ELF-1 (cell line): ENCODE measurements at regions not wholly inside any gene's neighbourhood (a gene's known extent, or its start where the extent isn't known, plus 50 kb on each side); places are given as distances from the start of the nearest gene placed in this dataset.
A peak's percentile ranks its signal among the peaks of the same experiment; 100 is the strongest.
"Not testable (repeated sequence)": the region's sequence is repeated elsewhere in the genome, so short reads cannot be mapped to it uniquely, and the experiment has no call there.

Source experiments
- DNase-seq: peaks from one replicate; pipeline ENCODE4 v3.0.0-alpha.2; 2016; ENCODE audit warnings: low read depth, low spot score

- DNase-seq, result no peak
Observed at GRCh38 chr10:20494474-20494873, 402.6 kb downstream of the NEBL start.

GRCh38 chr10:20492447-20492846, 404.7 kb downstream of the NEBL start:
- DNase-seq, result peak; percentile 57

GRCh38 chr10:20489961-20490360, 407.1 kb downstream of the NEBL start:
- no peak for DNase-seq

GRCh38 chr10:20486791-20487190, 410.3 kb downstream of the NEBL start:
- no peak for DNase-seq

- no peak for DNase-seq
Observed at GRCh38 chr10:20485554-20485953, 411.6 kb downstream of the NEBL start.

GRCh38 chr10:20481054-20481453, 416.1 kb downstream of the NEBL start:
- no peak for DNase-seq

GRCh38 chr10:20480575-20480974, 416.5 kb downstream of the NEBL start:
- not testable (repeated sequence) for DNase-seq

GRCh38 chr10:20474064-20474463, 423.0 kb downstream of the NEBL start:
- DNase-seq, result no peak

GRCh38 chr10:20473023-20473760, 423.9 kb downstream of the NEBL start:
- DNase-seq, result no peak

- DNase-seq, result no peak
Observed at GRCh38 chr10:20466731-20467130, 430.4 kb downstream of the NEBL start.

GRCh38 chr10:20457649-20458048, 439.5 kb downstream of the NEBL start:
- no peak for DNase-seq

- DNase-seq, result no peak
Observed at GRCh38 chr10:20455774-20456173, 441.3 kb downstream of the NEBL start.

GRCh38 chr10:20454331-20454730, 442.8 kb downstream of the NEBL start:
- no peak for DNase-seq

- no peak for DNase-seq
Observed at GRCh38 chr10:20446561-20447193, 450.4 kb downstream of the NEBL start.

- no peak for DNase-seq
Observed at GRCh38 chr10:20443094-20443493, 454.0 kb downstream of the NEBL start.

GRCh38 chr10:20429742-20430141, 467.4 kb downstream of the NEBL start:
- DNase-seq, result no peak

- DNase-seq, result no peak
Observed at GRCh38 chr10:20427821-20428220, 469.3 kb downstream of the NEBL start.

- no peak for DNase-seq
Observed at GRCh38 chr10:20418286-20418685, 478.8 kb downstream of the NEBL start.

GRCh38 chr10:20417791-20418190, 479.3 kb downstream of the NEBL start:
- DNase-seq, result no peak

GRCh38 chr10:20415684-20416083, 481.4 kb downstream of the NEBL start:
- no peak for DNase-seq

GRCh38 chr10:20407357-20407756, 489.8 kb downstream of the NEBL start:
- DNase-seq, result no peak

- no peak for DNase-seq
Observed at GRCh38 chr10:20406281-20407104, 490.6 kb downstream of the NEBL start.

GRCh38 chr10:20405761-20406160, 491.4 kb downstream of the NEBL start:
- DNase-seq, result no peak
